Fibroblast of the aortic adventitia (primary cell): ENCODE measurements at regions not wholly inside any gene's neighbourhood (a gene's known extent, or its start where the extent isn't known, plus 50 kb on each side); places are given as distances from the start of the nearest gene placed in this dataset.

ENCODE experiments used
- DNase-seq: peaks from one replicate; pipeline ENCODE4 v3.0.0-alpha.2; 2010; ENCODE audit warnings: low read depth
- H3K4me3 ChIP-seq: 2 replicates; pipeline ENCODE4 v1.5.1; 2011; ENCODE audit warnings: low read depth, mild to moderate bottlenecking, control low read depth, low read length, moderate library complexity
- TF ChIP-seq, protein P1 (sequence below): IDR thresholded peaks from 2 replicates; pipeline ENCODE4 v1.5.1; 2011; ENCODE audit warnings: mild to moderate bottlenecking, low read length, control low read depth, inconsistent platforms; ENCODE audit not compliant: insufficient read depth

DNA sequence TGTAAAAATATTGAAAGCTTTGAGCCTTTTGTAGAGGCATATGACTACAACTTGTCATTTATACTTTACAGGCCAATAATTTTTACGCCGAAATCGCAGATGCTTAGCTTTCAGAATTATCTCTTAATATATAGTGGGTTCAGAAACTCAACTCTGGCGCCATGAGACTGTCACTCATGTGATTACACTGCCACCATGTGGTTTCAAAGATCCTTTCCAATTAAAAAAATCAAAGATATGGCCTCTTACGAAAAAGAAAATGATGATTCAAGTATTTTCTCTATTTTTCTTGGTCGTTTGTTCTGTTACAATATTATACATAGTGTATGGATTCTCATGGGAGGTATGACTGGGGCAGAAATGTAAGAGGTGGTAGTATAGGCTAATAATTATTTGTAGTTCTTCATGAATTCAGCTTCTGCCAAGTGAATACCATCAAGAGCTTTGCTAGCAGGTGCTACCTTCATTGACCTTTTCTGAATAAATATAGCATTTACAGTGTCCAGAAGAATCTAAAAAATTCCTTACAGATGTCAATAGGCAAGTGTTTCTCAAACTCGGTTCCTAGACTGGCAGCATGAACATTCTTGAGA is 751.7 kb upstream of the GOLIM4 start:
- no peak overlapping the region for H3K4me3 ChIP-seq
- peak; percentile 66 for DNase-seq
- TF ChIP-seq, protein P1, sequence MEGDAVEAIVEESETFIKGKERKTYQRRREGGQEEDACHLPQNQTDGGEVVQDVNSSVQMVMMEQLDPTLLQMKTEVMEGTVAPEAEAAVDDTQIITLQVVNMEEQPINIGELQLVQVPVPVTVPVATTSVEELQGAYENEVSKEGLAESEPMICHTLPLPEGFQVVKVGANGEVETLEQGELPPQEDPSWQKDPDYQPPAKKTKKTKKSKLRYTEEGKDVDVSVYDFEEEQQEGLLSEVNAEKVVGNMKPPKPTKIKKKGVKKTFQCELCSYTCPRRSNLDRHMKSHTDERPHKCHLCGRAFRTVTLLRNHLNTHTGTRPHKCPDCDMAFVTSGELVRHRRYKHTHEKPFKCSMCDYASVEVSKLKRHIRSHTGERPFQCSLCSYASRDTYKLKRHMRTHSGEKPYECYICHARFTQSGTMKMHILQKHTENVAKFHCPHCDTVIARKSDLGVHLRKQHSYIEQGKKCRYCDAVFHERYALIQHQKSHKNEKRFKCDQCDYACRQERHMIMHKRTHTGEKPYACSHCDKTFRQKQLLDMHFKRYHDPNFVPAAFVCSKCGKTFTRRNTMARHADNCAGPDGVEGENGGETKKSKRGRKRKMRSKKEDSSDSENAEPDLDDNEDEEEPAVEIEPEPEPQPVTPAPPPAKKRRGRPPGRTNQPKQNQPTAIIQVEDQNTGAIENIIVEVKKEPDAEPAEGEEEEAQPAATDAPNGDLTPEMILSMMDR, result peak; percentile 42

- no peak overlapping the region for H3K4me3 ChIP-seq
- DNase-seq, result no peak
- TF ChIP-seq, protein P1, result no peak
These were observed 749.3 kb upstream of the GOLIM4 start for GRCh38 chr3:168844894-168845482.

DNA sequence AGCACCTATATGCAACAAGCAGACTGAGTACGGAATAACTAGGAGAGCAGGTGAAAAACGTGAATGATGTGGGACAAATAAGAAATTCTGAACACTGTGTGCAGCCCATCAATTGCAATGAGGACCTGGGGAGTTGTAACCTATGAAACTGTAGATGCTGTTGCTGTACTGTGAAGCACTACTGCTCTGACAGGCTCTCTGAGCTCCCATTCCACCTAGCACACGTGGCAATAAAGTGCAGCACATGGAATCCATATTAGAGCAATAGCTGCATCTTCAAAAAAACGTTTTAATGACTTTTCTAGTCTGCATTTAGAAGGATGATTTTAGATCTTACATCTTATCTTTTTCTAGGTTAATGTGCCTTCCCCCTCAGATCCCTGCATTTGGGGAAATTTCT is 748.7 kb upstream of the GOLIM4 start:
- DNase-seq, result no peak
- TF ChIP-seq, protein P1, result no peak
- no peak overlapping the region for H3K4me3 ChIP-seq

- TF ChIP-seq, protein P1, result no peak
- no peak overlapping the region for H3K4me3 ChIP-seq
- DNase-seq, result no peak
These were observed 747.8 kb upstream of the GOLIM4 start for GRCh38 chr3:168843481-168843880.

DNA sequence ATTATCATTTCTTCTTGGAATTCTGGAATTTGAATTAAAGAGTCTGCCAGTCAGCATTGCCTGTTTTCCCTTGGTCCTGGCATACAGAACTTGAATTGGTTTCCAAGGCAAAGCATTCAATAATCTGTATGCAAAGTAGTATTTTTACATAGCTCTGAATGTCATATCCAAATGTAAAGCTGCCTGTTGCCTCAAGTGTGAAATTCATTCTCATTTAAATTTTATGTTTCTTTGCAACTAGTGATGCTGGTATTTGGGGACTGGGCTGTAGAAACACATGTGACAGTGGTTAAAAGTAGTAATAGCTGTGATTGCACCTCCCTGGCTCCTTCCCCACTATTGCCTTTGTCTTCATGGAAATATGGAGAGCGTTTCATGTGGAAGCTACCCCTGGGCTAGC is 743.9 kb upstream of the GOLIM4 start:
- TF ChIP-seq, protein P1, result no peak
- no peak overlapping the region for H3K4me3 ChIP-seq
- no peak for DNase-seq

- DNase-seq, result no peak
- TF ChIP-seq, protein P1, result no peak
- H3K4me3 ChIP-seq, result no peak overlapping the region
These were observed 738.8 kb upstream of the GOLIM4 start for GRCh38 chr3:168834558-168834957.

DNA sequence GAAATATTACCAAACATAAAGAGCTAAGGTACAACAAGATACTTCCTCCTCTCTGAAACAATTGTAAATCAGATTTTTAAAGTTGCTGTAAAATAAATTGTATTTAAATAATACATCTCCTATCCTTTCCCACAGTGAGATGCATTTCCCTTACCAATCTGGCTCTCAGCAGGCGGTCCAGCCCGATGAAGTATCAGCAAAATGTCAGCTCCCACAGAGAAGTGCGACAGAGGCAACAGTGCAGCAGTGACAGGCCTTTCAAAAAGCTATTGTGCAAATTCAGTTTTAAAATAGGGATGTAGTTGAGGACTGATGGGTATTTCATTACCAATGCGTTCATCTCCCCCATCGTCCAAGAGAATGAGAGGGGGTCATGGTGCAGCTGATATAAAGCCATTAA is 733.2 kb upstream of the GOLIM4 start:
- TF ChIP-seq, protein P1, result no peak
- DNase-seq, result no peak

More for the DNA sequence above, 733.2 kb upstream of the GOLIM4 start:
- H3K4me3 ChIP-seq, result no peak overlapping the region
